H1 (cell line): ENCODE measurements at regions not wholly inside any gene's neighbourhood (a gene's known extent, or its start where the extent isn't known, plus 50 kb on each side); places are given as distances from the start of the nearest gene placed in this dataset.

ENCODE experiments used
- CTCF ChIA-PET: fragments of 300-600 bp; sonication (Branson Sonifier 250); formaldehyde crosslinking; loops from one replicate; lab custom pipeline; 2021; ENCODE audit not compliant: partially characterized antibody; lab: Charles Lee
- POLR2A ChIA-PET: fragments of 300-600 bp; sonication (Branson Sonifier 250); formaldehyde crosslinking; loops from one replicate; lab custom pipeline; 2021; ENCODE audit warnings: inconsistent platforms; ENCODE audit not compliant: partially characterized antibody; lab: Charles Lee
- DNase-seq, 2 experiments: peaks; one replicate each; pipeline versions ENCODE4 v3.0.0 to v3.0.0-alpha.2; 2010 to 2022; ENCODE audit warnings: low spot score in 2 of 2, low read depth in 1 of 2, mixed read lengths in 1 of 2
- FAIRE-seq: peaks from 2 replicates; lab custom pipeline; 2011; peaks lifted over from hg19 to GRCh38; lab: Jason Lieb, UNC
- H2AFZ ChIP-seq: 2 replicates; pipeline ENCODE4 v1.8.1; 2012; ENCODE audit warnings: low read length, inconsistent platforms
- H2AK5ac ChIP-seq: 2 replicates; pipeline ENCODE4 v1.6.1; 2013; ENCODE audit warnings: low read depth, low read length
- H2BK120ac ChIP-seq: replicated peaks from 2 replicates; pipeline ENCODE3; 2013; ENCODE audit warnings: low read depth, low read length, inconsistent platforms
- H2BK12ac ChIP-seq: 2 replicates; pipeline ENCODE4 v1.6.1; 2013; ENCODE audit warnings: low read depth, low read length
- H2BK15ac ChIP-seq: 2 replicates; pipeline ENCODE4 v1.6.1; 2013; ENCODE audit warnings: low read length
- H2BK20ac ChIP-seq: 2 replicates; pipeline ENCODE4 v1.6.1; 2013; ENCODE audit warnings: low read length
- H2BK5ac ChIP-seq: 2 replicates; pipeline ENCODE4 v1.6.1; 2013; ENCODE audit warnings: low read depth, low read length
- H3K14ac ChIP-seq: 2 replicates; pipeline ENCODE4 v1.6.1; 2013; ENCODE audit warnings: inconsistent platforms; ENCODE audit not compliant: insufficient read length
- H3K18ac ChIP-seq: 2 replicates; pipeline ENCODE4 v1.6.1; 2013; ENCODE audit warnings: low read length; ENCODE audit errors: extremely low read depth
- H3K23ac ChIP-seq: 2 replicates; pipeline ENCODE4 v1.6.1; 2013; ENCODE audit warnings: inconsistent platforms; ENCODE audit not compliant: insufficient read length
- H3K23me2 ChIP-seq: 2 replicates; pipeline ENCODE4 v1.6.1; 2013; ENCODE audit warnings: low read depth, low read length
- H3K27ac ChIP-seq: 2 replicates; pipeline ENCODE4 v1.6.1; 2011; ENCODE audit warnings: low read depth, low read length, inconsistent platforms
- H3K27me3 ChIP-seq, 4 experiments: replicated peaks in 1 of 4; 1 replicate in 1 of 4; 2 replicates in 3 of 4; pipeline versions ENCODE4 v1.6.1 to v1.8.1; 2011 to 2013; ENCODE audit warnings: low read length in 3 of 4, mild to moderate bottlenecking in 3 of 4, inconsistent platforms in 2 of 4, mixed read lengths in 2 of 4, moderate library complexity in 1 of 4; ENCODE audit not compliant: control insufficient read depth in 3 of 4, insufficient read depth in 3 of 4; ENCODE audit errors: extremely low read depth in 1 of 4
- H3K36me3 ChIP-seq, 4 experiments: 2 replicates each; pipeline versions ENCODE4 v1.6.1 to v1.8.1; 2011 to 2013; ENCODE audit warnings: mild to moderate bottlenecking in 4 of 4, low read length in 3 of 4, moderate library complexity in 2 of 4, control low read depth in 1 of 4, inconsistent platforms in 1 of 4; ENCODE audit not compliant: insufficient read depth in 4 of 4, control insufficient read depth in 2 of 4
- H3K4ac ChIP-seq: replicated peaks from 2 replicates; pipeline ENCODE3; 2013; ENCODE audit warnings: low read length, low read depth, mixed read lengths, inconsistent platforms; ENCODE audit not compliant: insufficient read length
- H3K4me1 ChIP-seq, 4 experiments: replicated peaks in 1 of 4; 1 replicate in 1 of 4; 2 replicates in 3 of 4; pipeline versions ENCODE4 v1.6.1 to v1.8.1; 2011 to 2013; ENCODE audit warnings: low read length in 3 of 4, inconsistent platforms in 2 of 4, mixed read lengths in 1 of 4; ENCODE audit not compliant: insufficient read depth in 4 of 4, control insufficient read depth in 3 of 4
- H3K4me2 ChIP-seq, 2 experiments: 2 replicates each; pipeline versions ENCODE4 v1.6.1 to v1.8.1; 2011 to 2013; ENCODE audit warnings: low read depth in 2 of 2, low read length in 2 of 2, control low read depth in 1 of 2, inconsistent platforms in 1 of 2, mild to moderate bottlenecking in 1 of 2; ENCODE audit not compliant: insufficient read depth in 1 of 2
- H3K4me3 ChIP-seq, 4 experiments: fragments of 200-600, 300-600 bp in 1 of 4; sonication (generic), shearing (Covaris generic), sonication (Bioruptor Twin) in 1 of 4; 2 replicates each; pipeline versions ENCODE4 v1.5.1 to v1.8.1; 2011 to 2016; ENCODE audit warnings: low read length in 4 of 4, low read depth in 3 of 4, control low read depth in 2 of 4, inconsistent platforms in 2 of 4, mild to moderate bottlenecking in 2 of 4, mixed read lengths in 1 of 4, moderate library complexity in 1 of 4; ENCODE audit not compliant: insufficient read depth in 2 of 4; ENCODE audit errors: extremely low read depth in 1 of 4
- H3K56ac ChIP-seq: replicated peaks from 2 replicates; pipeline ENCODE3; 2013; ENCODE audit warnings: low read depth, mild to moderate bottlenecking, mixed read lengths, low read length, inconsistent platforms; ENCODE audit not compliant: insufficient read length
- H3K79me1 ChIP-seq: 2 replicates; pipeline ENCODE4 v1.6.1; 2013; ENCODE audit warnings: low read depth, low read length, control low read depth
- H3K79me2 ChIP-seq, 2 experiments: 2 replicates each; pipeline versions ENCODE4 v1.6.1 to v1.8.1; 2012 to 2013; ENCODE audit warnings: low read length in 2 of 2, mild to moderate bottlenecking in 2 of 2, inconsistent platforms in 1 of 2; ENCODE audit not compliant: insufficient read depth in 2 of 2, control insufficient read depth in 1 of 2
- H3K9ac ChIP-seq, 4 experiments: replicated peaks in 1 of 4; 1 replicate in 1 of 4; 2 replicates in 3 of 4; pipeline versions ENCODE4 v1.6.1 to v1.8.1; 2011 to 2013; ENCODE audit warnings: low read depth in 3 of 4, low read length in 3 of 4, control low read depth in 2 of 4, mild to moderate bottlenecking in 2 of 4, moderate library complexity in 2 of 4, inconsistent platforms in 1 of 4; ENCODE audit errors: extremely low read depth in 1 of 4
- H3K9me3 ChIP-seq, 2 experiments: 2 replicates each; pipeline versions ENCODE4 v1.6.1 to v1.8.1; 2012 to 2013; ENCODE audit warnings: mild to moderate bottlenecking in 2 of 2, moderate library complexity in 2 of 2, control low read depth in 1 of 2, inconsistent platforms in 1 of 2, low read depth in 1 of 2, low read length in 1 of 2, mixed read lengths in 1 of 2; ENCODE audit not compliant: insufficient read depth in 2 of 2
- H4K20me1 ChIP-seq, 2 experiments: replicated peaks in 1 of 2; 2 replicates each; pipeline versions ENCODE3 to v1.8.1; 2011 to 2013; ENCODE audit warnings: inconsistent platforms in 2 of 2, low read length in 2 of 2, mild to moderate bottlenecking in 1 of 2; ENCODE audit not compliant: insufficient read depth in 2 of 2, control insufficient read depth in 1 of 2
- H4K5ac ChIP-seq: 2 replicates; pipeline ENCODE4 v1.6.1; 2013; ENCODE audit warnings: low read length, low read depth, mixed read lengths, inconsistent platforms; ENCODE audit not compliant: insufficient read length
- H4K8ac ChIP-seq: 2 replicates; pipeline ENCODE4 v1.8.0; 2013; ENCODE audit warnings: mild to moderate bottlenecking, moderate library complexity, low read length, inconsistent platforms; ENCODE audit not compliant: insufficient read depth; ENCODE audit errors: extremely low read depth
- H4K91ac ChIP-seq: replicated peaks from 2 replicates; pipeline ENCODE3; 2013; ENCODE audit warnings: low read length, mixed read lengths, inconsistent platforms; ENCODE audit not compliant: insufficient read length
- ASH2L ChIP-seq: fragments of 200-600, 300-600 bp; sonication (generic); IDR thresholded peaks from one replicate; pipeline ENCODE4 v1.7.1; 2017; ENCODE audit warnings: low read length
- BRCA1 ChIP-seq: IDR thresholded peaks from 2 replicates; pipeline ENCODE4 v1.6.1; 2012; ENCODE audit warnings: low read depth, low read length, improper control_type of control experiment
- CHD2 ChIP-seq: IDR thresholded peaks from 2 replicates; pipeline ENCODE4 v1.6.1; 2012; ENCODE audit warnings: low read length, improper control_type of control experiment
- GABPA ChIP-seq: IDR thresholded peaks from 2 replicates; pipeline ENCODE4 v1.6.1; 2011; ENCODE audit warnings: mild to moderate bottlenecking, low read length, moderate library complexity, borderline replicate concordance; ENCODE audit not compliant: insufficient read depth
- GTF2F1 ChIP-seq: IDR thresholded peaks from 2 replicates; pipeline ENCODE4 v1.6.1; 2012; ENCODE audit warnings: low read depth, low read length, improper control_type of control experiment, borderline replicate concordance
- PHF8 ChIP-seq: fragments of 200-600 bp; sonication (generic); conservative IDR thresholded peaks from 2 replicates; pipeline ENCODE4 v1.7.1; 2012; ENCODE audit warnings: low read depth, mild to moderate bottlenecking, inconsistent platforms, low read length, moderate library complexity
- POLR2A ChIP-seq, 2 experiments: IDR thresholded peaks; 1 replicate in 1 of 2; 2 replicates in 1 of 2; pipeline ENCODE4 v1.6.1; 2011; ENCODE audit warnings: low read depth in 2 of 2, low read length in 2 of 2, mild to moderate bottlenecking in 2 of 2; ENCODE audit errors: control extremely low read depth in 1 of 2
- POU5F1 ChIP-seq: IDR thresholded peaks from 2 replicates; pipeline ENCODE4 v1.6.1; 2011; ENCODE audit warnings: low read depth, mild to moderate bottlenecking, low read length, moderate library complexity
- SP1 ChIP-seq: IDR thresholded peaks from 2 replicates; pipeline ENCODE4 v1.6.1; 2011; ENCODE audit warnings: low read depth, low read length
- SP4 ChIP-seq: IDR thresholded peaks from 2 replicates; pipeline ENCODE4 v1.6.1; 2012; ENCODE audit warnings: low read length, inconsistent platforms
- WGBS, 2 experiments: shearing (Covaris generic) in 1 of 2; methylation state at CpG; one replicate each; pipeline versions ENCODE4 v1.1.6 to v1.1.7; 2013 to 2015; ENCODE audit warnings: low lambda C conversion rate in 2 of 2, mixed read lengths in 2 of 2, inconsistent platforms in 1 of 2, low coverage in 1 of 2, missing lambda C conversion rate in 1 of 2; ENCODE audit not compliant: insufficient replicate concordance in 2 of 2, insufficient coverage in 1 of 2, insufficient read length in 1 of 2; ENCODE audit errors: extremely low coverage in 1 of 2, missing lambda C conversion rate in 1 of 2; 5-methylcytosine and 5-hydroxymethylcytosine counted together

- no peaks in the 10 kb centered on the region; the same call in 1 of the 2 replicates for H3K23me2 ChIP-seq
- no peak overlapping the region for H3K9ac ChIP-seq
- 79% methylated on average over 4 of the region's 4 CpGs; no CpG with 5 or more reads in 1 of the 2 experiments for WGBS, 2 experiments
- H4K5ac ChIP-seq: no peak overlapping the region
- H3K27me3 ChIP-seq: no peaks in the 10 kb centered on the region
- no peak overlapping the region for H3K56ac ChIP-seq
- peaks cover 0 to under 1% of the 10 kb centered on the region in 2 experiments; a peak in 1 of 4 replicates for H3K9me3 ChIP-seq
- H3K79me2 ChIP-seq: no peaks in the 10 kb centered on the region
- no peak overlapping the region for H2BK120ac ChIP-seq
- H3K79me1 ChIP-seq: no peaks in the 10 kb centered on the region
- peaks cover 0 to 8% (median 2%) of the 10 kb centered on the region in 4 experiments; a peak in 3 of 7 replicates for H3K4me1 ChIP-seq
- no peak overlapping the region for H3K27ac ChIP-seq
- no peaks in the 10 kb centered on the region for H3K36me3 ChIP-seq
- peak overlapping the region; percentile 20; the same call in 1 of the 2 replicates for H4K8ac ChIP-seq
- CTCF ChIA-PET: interaction anchor here (0.6 to 1.2 kb wide), 2 partner anchors 10 to 126 kb away, joined by 3 read pairs; no protein-coding TSS in a partner anchor
- no peak overlapping the region for H3K4ac ChIP-seq
- no peak overlapping the region for H2AFZ ChIP-seq
- POLR2A ChIA-PET: no interaction called here
- no peak overlapping the region for H3K14ac ChIP-seq
- no peak overlapping the region for H2BK15ac ChIP-seq
- H2BK5ac ChIP-seq: no peak overlapping the region
- H3K4me2 ChIP-seq: no peak overlapping the region
- no peak for FAIRE-seq
- H3K18ac ChIP-seq: 0 out of 2 replicates have a peak overlapping the region, but pooled peaks have one; percentile 24
- no peak overlapping the region for H2AK5ac ChIP-seq
- no peaks in the 10 kb centered on the region for H4K20me1 ChIP-seq
- no peak overlapping the region for H3K23ac ChIP-seq
- no peak overlapping the region for H4K91ac ChIP-seq
- TF ChIP-seq POU5F1: no peak
- no peak for TF ChIP-seq CHD2
- no peak for TF ChIP-seq SP4
- no peak for TF ChIP-seq GABPA
- TF ChIP-seq ASH2L: no peak
- no peak for TF ChIP-seq POLR2A (IDR thresholded peaks at IDR 0.05; ENCODE audit: control extremely low read depth in 1 of 2, low read depth in 2 of 2, low read length in 2 of 2)
- no peak for TF ChIP-seq PHF8
- TF ChIP-seq SP1: no peak
- no peak for TF ChIP-seq BRCA1
- TF ChIP-seq GTF2F1: no peak
- H2BK12ac ChIP-seq: no peak overlapping the region
- DNase-seq: no peak
- H2BK20ac ChIP-seq: no peak overlapping the region
- no peak overlapping the region for H3K4me3 ChIP-seq
These were observed 152.9 kb upstream of the MAP1B start for GRCh38 chr5:71954329-71954728.
